ENCODE measurements at regions not wholly inside any gene's neighbourhood (a gene's known extent, or its start where the extent isn't known, plus 50 kb on each side); places are given as distances from the start of the nearest gene placed in this dataset.

DNA sequence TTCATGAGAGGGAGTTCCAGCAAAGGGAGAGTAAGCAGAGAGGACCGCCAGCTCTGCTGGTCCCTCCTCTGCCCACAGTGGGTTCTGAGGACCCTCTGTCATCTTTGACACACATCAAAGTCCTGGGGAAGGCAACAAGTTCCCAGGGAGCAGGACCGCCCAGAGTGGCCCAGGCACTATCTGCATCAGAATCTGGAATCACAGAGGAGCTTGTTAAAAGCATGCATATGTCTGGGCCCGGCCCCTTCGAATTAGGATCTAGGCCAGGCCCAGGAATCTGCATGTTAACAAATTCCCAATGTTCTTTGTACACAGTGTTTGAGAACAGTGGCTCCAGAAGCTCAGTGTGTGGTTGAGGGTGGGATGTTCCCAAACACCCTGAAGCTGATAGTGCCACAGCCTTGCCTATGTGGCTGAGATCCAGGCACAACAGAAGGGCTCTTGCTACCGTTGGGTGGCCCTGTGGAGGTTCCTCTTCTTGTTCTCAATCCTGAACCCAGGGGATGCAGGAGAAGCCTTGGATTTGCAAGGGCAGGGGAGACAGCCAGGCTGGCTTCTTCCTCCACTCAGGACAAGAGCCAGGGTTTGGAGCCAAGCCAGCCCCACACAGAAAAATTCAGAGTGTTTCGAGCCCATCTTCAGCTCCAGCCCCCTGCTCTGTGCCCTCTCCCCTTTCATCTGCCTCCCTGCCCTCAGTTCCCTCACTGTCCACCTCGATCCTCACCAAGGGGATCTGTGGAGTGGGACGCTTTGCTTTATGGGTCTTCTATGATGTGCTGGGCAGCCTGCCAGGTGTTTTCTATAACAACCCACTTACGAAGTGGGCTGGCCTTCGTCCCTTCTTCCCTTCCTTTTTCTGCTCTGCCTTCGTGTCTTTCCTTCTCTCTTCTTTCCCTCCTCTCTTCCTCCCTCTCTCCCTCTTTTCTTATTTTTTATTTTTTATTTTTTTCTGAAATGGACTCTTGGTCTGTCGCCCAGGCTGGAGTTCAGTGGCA lies 129.0 kb upstream of the TMPRSS2 start:
- Mint-ChIP-seq H3K27ac (no peak overlapping the region), H3K27me3 (ENCODE audit: low read depth) (peaks cover 6% of the 10 kb centered on the region), H3K4me1 (ENCODE audit: low read depth) (no peaks in the 10 kb centered on the region), H3K9me3 (no peaks in the 10 kb centered on the region), H3K36me3 (ENCODE audit: low read depth) (no peaks in the 10 kb centered on the region), H3K4me3 (no peak overlapping the region)
- DNase-seq (ENCODE audit: low spot score): no peak

DNA sequence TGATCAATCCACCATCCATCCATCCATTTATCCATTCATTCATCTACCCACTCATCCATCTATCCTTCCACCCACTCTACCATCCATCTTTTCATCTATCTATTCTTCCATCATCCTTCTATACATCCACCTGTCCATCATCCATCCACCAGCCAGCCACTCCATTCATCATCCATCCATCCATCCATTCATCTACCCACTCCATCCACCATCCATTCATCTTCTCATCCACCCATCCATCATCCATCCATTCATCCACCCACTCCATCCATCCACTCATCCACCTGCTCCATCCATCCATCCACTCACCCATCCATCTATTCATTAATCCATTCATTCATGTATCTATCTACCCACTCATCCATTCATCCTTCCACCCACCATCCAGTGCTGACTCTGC lies 127.9 kb upstream of the TMPRSS2 start:
- H3K4me3 Mint-ChIP-seq: no peak overlapping the region
- H3K27me3 Mint-ChIP-seq (ENCODE audit: low read depth): peaks cover 6% of the 10 kb centered on the region
- no peak overlapping the region for H3K27ac Mint-ChIP-seq
- no peaks in the 10 kb centered on the region for H3K4me1 Mint-ChIP-seq (ENCODE audit: low read depth)
- no peaks in the 10 kb centered on the region for H3K9me3 Mint-ChIP-seq
- no peak for DNase-seq (ENCODE audit: low spot score)
- no peaks in the 10 kb centered on the region for H3K36me3 Mint-ChIP-seq (ENCODE audit: low read depth)

DNA sequence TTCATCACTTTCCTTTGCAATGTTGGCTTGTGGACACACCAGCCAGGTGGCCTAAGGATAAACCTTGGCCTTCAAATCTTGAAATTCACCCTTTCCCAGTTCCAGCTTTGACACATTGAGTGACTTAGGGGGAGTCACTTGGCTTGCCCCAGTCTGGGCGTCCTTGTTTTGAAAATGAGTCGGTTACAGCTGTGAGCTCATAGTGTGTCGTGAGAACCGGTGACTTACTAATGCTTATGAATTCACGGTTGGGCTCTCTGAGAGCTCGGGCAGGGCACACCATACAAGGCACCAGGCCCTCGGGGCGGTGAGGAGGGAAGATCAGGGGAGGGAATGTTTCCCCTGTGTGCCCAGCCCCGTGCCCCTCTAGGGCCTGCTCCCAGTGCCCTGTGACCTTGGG lies 126.9 kb upstream of the TMPRSS2 start:
- peaks cover 5% of the 10 kb centered on the region for H3K27me3 Mint-ChIP-seq (ENCODE audit: low read depth)
- no peaks in the 10 kb centered on the region for H3K4me1 Mint-ChIP-seq (ENCODE audit: low read depth)
- no peak overlapping the region for H3K4me3 Mint-ChIP-seq
- no peak overlapping the region for H3K27ac Mint-ChIP-seq
- no peaks in the 10 kb centered on the region for H3K36me3 Mint-ChIP-seq (ENCODE audit: low read depth)
- no peak for DNase-seq (ENCODE audit: low spot score)
- no peaks in the 10 kb centered on the region for H3K9me3 Mint-ChIP-seq

DNA sequence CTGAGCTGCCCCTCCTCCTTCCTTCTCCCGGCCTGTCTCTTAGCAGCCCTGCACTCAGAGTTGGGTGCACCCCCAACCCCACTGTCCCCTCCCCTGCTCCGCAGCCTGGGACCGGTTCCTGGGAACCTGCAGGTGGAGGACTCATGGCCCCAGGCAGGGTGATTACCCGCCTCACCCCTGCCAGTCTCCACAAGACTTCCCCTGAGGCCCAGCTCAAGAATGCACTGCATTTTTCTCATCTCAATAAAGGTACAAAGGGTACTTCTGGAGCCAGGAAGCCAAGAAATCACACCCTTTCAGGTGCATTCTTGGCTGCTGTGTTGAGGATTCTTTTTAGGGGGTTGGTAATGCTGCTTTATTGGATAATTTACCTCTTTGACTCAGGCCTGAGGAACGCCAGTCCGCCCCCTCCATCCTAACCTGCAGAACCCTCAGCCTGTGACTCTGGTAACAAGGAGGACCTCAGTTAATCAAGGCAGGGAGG lies 126.3 kb upstream of the TMPRSS2 start:
- H3K4me1 Mint-ChIP-seq (ENCODE audit: low read depth): no peaks in the 10 kb centered on the region
- H3K27ac Mint-ChIP-seq: no peak overlapping the region
- H3K9me3 Mint-ChIP-seq: no peaks in the 10 kb centered on the region
- no peak for DNase-seq (ENCODE audit: low spot score)
- H3K27me3 Mint-ChIP-seq (ENCODE audit: low read depth): peaks cover 2% of the 10 kb centered on the region
- H3K36me3 Mint-ChIP-seq (ENCODE audit: low read depth): no peaks in the 10 kb centered on the region
- no peak overlapping the region for H3K4me3 Mint-ChIP-seq

DNA sequence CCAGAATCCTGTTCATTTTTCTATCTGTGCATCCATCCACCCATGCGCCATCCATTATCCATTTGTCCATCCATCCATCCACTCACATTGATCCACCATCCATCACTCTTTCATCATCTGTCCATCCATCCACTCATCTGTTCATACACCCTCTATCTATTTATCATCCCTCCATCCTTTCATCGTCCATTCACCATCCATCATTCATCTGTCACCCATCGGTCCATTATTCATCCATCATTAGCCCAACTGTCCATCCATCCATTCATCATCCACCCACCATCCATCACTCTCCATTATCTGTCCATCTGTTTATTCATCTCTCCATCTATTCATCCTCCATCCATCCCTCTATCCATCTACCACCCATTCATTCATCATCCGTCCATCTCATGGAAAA lies 125.7 kb upstream of the TMPRSS2 start:
- no peaks in the 10 kb centered on the region for H3K4me1 Mint-ChIP-seq (ENCODE audit: low read depth)
- no peak for DNase-seq (ENCODE audit: low spot score)
- H3K27ac Mint-ChIP-seq: no peak overlapping the region
- no peak overlapping the region for H3K4me3 Mint-ChIP-seq
- no peaks in the 10 kb centered on the region for H3K9me3 Mint-ChIP-seq
- peaks cover 2% of the 10 kb centered on the region for H3K27me3 Mint-ChIP-seq (ENCODE audit: low read depth)
- no peaks in the 10 kb centered on the region for H3K36me3 Mint-ChIP-seq (ENCODE audit: low read depth)

DNA sequence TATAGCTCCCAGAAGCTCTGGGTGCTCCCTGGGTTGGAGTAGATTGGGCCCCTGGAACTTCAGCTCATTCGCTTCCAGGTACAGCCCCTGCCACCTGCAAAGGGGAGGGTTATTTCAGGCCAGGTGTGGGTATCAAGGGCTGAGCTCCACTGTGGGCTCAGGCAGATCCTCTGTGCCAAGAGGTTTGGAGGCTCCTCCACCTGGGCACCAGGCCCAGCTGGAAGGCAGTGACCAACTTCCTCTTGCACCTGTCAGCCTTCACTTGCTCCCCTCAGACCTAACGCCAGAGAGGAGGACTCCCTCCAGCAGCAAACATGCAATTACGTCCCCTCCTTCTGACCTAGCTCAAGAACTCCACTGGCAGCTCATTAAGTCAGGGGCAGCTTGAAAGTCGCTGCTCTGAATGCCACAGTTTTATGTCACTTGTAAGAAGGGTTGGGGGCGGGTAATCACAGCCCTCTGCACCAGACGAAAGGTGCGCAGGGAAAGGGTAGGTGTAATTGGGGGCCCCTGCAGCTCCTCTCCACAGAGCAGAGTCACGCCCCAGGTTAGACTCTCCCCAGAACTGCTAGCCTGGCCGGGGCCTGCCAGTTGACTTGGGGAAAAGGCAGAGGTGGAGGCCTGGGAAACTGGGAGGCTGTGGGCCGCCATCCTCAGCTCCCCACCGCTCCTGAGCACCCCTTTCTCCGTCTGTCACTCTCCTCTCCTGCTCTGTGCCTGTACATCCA lies 125.0 kb upstream of the TMPRSS2 start:
- DNase-seq (ENCODE audit: low spot score): no peak
- no peak overlapping the region for H3K27ac Mint-ChIP-seq
- no peaks in the 10 kb centered on the region for H3K4me1 Mint-ChIP-seq (ENCODE audit: low read depth)
- H3K4me3 Mint-ChIP-seq: no peak overlapping the region
- H3K27me3 Mint-ChIP-seq (ENCODE audit: low read depth): peaks cover 2% of the 10 kb centered on the region
- H3K9me3 Mint-ChIP-seq: no peaks in the 10 kb centered on the region
- no peaks in the 10 kb centered on the region for H3K36me3 Mint-ChIP-seq (ENCODE audit: low read depth)

DNA sequence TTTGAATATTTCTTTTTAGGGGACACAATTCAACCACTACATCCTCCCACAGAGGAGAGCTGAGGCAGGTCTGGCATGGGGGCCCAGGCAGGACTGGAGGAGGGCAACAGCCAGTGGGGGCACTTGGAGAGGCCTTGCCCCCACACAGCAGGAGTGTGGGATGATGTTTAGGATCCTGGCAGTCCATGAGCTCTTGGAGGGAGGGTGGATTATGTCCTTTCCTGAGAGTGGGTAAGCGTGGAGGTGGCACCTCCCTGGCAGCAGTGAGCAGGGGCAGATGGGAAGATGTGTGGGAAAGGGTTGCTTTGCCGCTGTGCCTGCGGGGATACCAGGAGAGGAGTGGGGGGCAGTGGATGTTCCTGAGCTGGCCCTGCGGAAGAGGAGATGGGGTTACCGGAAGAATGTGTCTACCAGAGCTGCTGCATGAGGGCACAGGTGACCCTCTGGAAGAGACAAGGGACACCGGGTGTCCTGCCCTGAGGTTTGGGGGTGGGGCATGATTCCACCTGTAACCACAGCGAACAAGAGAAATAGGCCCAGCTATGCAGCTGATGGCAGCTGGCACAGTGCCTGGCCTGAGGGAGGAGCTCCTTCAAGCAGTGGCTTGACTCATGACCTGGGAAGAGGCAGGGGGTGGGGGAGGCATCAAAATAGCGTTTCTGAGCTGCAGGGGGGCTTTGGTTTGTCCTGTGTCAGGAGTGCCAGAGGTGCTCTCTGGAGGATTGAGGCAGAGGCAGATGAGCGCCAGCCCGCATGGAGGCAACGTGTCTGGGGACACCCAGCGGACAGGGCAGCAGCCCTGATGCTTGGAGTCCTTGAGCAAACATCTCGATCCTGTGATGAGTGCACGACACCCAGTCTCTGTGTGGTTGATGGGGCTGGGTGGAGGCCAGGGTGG lies 123.9 kb upstream of the TMPRSS2 start:
- peaks cover 2% of the 10 kb centered on the region for H3K27me3 Mint-ChIP-seq (ENCODE audit: low read depth)

DNA sequence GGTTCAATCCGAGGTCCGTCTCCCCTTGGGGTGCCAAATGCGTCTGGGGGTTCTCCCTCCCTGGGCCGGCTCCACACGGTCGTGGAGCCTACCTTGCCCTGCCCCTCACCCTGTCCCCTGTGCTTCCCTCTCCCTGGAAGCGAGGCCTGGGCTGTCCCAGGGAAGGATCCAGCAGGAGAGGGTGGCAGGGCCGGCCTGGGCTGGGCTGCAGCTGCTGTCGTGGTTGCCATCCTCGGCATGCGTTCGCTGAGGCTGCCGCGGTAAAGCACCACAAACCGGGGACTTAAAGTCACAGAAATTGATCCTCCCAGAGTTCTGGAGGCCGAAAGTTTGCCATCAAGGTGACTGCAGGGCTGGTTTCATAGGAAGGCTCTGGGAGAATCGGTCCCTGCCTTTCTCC lies 123.0 kb upstream of the TMPRSS2 start:
- H3K4me1 Mint-ChIP-seq (ENCODE audit: low read depth): no peaks in the 10 kb centered on the region
- DNase-seq (ENCODE audit: low spot score): no peak
- H3K27me3 Mint-ChIP-seq (ENCODE audit: low read depth): peaks cover 2% of the 10 kb centered on the region
- H3K9me3 Mint-ChIP-seq: no peaks in the 10 kb centered on the region
- H3K27ac Mint-ChIP-seq: no peak overlapping the region
- H3K4me3 Mint-ChIP-seq: no peak overlapping the region
- no peaks in the 10 kb centered on the region for H3K36me3 Mint-ChIP-seq (ENCODE audit: low read depth)

More for the DNA sequence above, 123.9 kb upstream of the TMPRSS2 start:
- no peak for DNase-seq (ENCODE audit: low spot score)
- no peaks in the 10 kb centered on the region for H3K9me3 Mint-ChIP-seq
- no peaks in the 10 kb centered on the region for H3K36me3 Mint-ChIP-seq (ENCODE audit: low read depth)
- H3K4me3 Mint-ChIP-seq: no peak overlapping the region
- H3K27ac Mint-ChIP-seq: no peak overlapping the region
- H3K4me1 Mint-ChIP-seq (ENCODE audit: low read depth): no peaks in the 10 kb centered on the region

DNA sequence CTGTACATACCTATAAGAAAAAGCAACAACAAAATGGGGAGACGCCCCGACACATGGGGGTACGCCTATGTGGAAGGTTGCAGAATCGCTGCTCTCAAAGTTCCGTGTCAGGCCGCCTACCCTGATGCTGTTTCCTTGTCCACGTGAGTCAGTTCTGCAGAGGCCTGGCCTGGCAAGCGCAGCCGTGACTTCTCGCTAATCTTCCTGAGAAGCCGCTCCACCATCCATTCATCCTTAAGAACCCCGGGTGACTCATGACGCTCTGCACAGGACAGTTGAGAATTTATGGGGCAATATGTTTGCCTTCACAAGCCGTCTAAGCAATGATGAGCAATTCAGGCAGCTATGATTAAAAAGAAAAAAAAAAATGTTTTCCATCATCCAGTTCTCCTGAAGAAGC lies 122.3 kb upstream of the TMPRSS2 start:
- Mint-ChIP-seq H3K36me3 (ENCODE audit: low read depth) (no peaks in the 10 kb centered on the region), H3K4me1 (ENCODE audit: low read depth) (no peaks in the 10 kb centered on the region), H3K27ac (no peak overlapping the region), H3K4me3 (no peak overlapping the region), H3K9me3 (no peaks in the 10 kb centered on the region), H3K27me3 (ENCODE audit: low read depth) (peaks cover 1% of the 10 kb centered on the region)
- DNase-seq (ENCODE audit: low spot score): no peak

DNA sequence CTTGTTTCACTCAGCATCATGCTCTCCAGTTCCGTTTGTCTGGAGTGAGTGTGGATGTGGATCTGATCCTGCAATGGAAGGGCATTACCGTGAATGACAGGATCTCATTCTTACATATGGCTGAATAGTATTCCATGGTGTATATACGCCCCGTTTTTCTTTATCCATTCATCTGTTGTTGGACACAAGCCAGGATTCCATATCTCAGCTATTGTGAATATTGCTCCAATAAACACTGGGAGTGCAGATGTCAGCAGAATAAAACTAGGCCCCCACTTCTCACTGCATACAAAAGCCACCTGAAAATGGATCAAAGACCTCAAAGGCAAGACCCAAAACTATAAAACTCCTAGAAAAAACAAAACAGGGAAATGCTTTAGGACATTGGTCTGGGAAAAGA lies 120.3 kb upstream of the TMPRSS2 start:
- Mint-ChIP-seq H3K4me1 (ENCODE audit: low read depth) (no peaks in the 10 kb centered on the region), H3K27me3 (ENCODE audit: low read depth) (peaks cover 4% of the 10 kb centered on the region), H3K27ac (no peak overlapping the region), H3K9me3 (no peaks in the 10 kb centered on the region), H3K36me3 (ENCODE audit: low read depth) (no peaks in the 10 kb centered on the region), H3K4me3 (no peak overlapping the region)
- no peak for DNase-seq (ENCODE audit: low spot score)

DNA sequence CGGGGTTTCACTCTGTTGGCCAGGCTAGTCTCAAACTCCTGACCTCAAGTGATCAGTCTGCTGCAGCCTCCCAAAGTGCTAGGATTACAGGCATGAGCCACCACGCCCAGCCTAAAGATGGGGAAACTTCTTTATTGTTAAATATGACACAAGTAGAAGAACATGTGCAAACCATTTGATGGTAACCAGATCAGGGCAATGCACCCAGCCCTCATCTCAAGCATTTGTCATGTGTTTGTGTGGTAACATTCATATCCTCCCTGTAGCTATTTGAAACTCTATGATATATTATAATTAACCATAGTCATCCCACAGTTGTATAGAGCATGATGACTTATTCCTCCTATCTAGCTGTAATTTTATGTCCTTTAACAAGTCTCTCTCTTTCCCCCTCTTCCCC lies 119.5 kb upstream of the TMPRSS2 start:
- no peak overlapping the region for H3K4me3 Mint-ChIP-seq
- DNase-seq (ENCODE audit: low spot score): no peak
- no peaks in the 10 kb centered on the region for H3K4me1 Mint-ChIP-seq (ENCODE audit: low read depth)
- H3K27me3 Mint-ChIP-seq (ENCODE audit: low read depth): peaks cover 4% of the 10 kb centered on the region
- H3K9me3 Mint-ChIP-seq: no peaks in the 10 kb centered on the region
- no peaks in the 10 kb centered on the region for H3K36me3 Mint-ChIP-seq (ENCODE audit: low read depth)
- H3K27ac Mint-ChIP-seq: no peak overlapping the region

DNA sequence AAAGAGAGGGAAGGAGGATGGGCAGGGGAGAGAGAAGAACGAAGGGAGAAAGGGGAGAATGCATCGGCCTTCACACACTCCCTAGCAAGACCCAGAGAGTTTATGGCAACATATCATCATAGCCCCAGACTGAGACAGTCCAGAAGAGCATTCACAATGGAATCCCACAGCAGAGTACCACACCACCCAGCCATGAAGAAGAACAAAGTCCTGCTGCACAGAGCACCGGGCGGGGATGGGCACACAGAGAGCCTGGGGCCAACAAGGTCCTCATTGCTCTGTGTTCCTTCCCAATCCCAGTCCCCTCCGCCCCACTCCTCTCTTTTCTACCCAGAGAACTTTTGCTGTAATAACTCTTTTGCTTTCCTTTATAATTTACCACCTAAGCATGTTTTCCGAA lies 118.1 kb upstream of the TMPRSS2 start:
- peaks cover 4% of the 10 kb centered on the region for H3K27me3 Mint-ChIP-seq (ENCODE audit: low read depth)
- no peak for DNase-seq (ENCODE audit: low spot score)
- no peak overlapping the region for H3K27ac Mint-ChIP-seq
- no peaks in the 10 kb centered on the region for H3K4me1 Mint-ChIP-seq (ENCODE audit: low read depth)
- H3K4me3 Mint-ChIP-seq: no peak overlapping the region
- H3K36me3 Mint-ChIP-seq (ENCODE audit: low read depth): no peaks in the 10 kb centered on the region
- H3K9me3 Mint-ChIP-seq: no peaks in the 10 kb centered on the region

DNA sequence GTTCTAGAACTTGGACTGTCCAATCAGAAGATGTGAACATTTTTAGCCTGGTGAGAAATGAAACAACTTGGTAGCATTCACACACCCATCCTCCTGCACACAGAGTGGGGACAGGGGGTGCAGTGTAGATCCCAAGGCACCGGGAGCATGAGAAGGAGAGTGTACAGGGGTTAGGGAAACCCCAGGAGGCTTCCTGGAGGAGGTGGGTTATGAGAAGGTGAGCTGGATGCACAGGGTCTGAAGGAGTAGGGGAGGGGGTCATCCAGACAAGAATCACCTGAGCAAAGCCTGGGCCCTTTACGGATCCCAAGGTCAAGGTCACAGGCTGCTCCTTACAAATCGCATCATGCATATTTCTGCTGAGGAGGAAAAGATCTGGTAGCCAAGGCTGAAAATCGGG lies 117.5 kb upstream of the TMPRSS2 start:
- no peaks in the 10 kb centered on the region for H3K9me3 Mint-ChIP-seq
- no peaks in the 10 kb centered on the region for H3K36me3 Mint-ChIP-seq (ENCODE audit: low read depth)
- no peak for DNase-seq (ENCODE audit: low spot score)
- no peak overlapping the region for H3K4me3 Mint-ChIP-seq
- no peaks in the 10 kb centered on the region for H3K4me1 Mint-ChIP-seq (ENCODE audit: low read depth)
- H3K27ac Mint-ChIP-seq: no peak overlapping the region
- H3K27me3 Mint-ChIP-seq (ENCODE audit: low read depth): peaks cover 4% of the 10 kb centered on the region
